ENCODE measurements at regions not wholly inside any gene's neighbourhood (a gene's known extent, or its start where the extent isn't known, plus 50 kb on each side); places are given as distances from the start of the nearest gene placed in this dataset.

GRCh38 chr2:2810504-2810903, 479.4 kb upstream of the MYT1L start:
- TF ChIP-seq, protein P1, sequence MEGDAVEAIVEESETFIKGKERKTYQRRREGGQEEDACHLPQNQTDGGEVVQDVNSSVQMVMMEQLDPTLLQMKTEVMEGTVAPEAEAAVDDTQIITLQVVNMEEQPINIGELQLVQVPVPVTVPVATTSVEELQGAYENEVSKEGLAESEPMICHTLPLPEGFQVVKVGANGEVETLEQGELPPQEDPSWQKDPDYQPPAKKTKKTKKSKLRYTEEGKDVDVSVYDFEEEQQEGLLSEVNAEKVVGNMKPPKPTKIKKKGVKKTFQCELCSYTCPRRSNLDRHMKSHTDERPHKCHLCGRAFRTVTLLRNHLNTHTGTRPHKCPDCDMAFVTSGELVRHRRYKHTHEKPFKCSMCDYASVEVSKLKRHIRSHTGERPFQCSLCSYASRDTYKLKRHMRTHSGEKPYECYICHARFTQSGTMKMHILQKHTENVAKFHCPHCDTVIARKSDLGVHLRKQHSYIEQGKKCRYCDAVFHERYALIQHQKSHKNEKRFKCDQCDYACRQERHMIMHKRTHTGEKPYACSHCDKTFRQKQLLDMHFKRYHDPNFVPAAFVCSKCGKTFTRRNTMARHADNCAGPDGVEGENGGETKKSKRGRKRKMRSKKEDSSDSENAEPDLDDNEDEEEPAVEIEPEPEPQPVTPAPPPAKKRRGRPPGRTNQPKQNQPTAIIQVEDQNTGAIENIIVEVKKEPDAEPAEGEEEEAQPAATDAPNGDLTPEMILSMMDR (IDR thresholded peaks at IDR 0.05; ENCODE audit: partially characterized antibody, unreplicated experiment), result no peak
- no peaks in the 10 kb centered on the region for H3K4me1 Mint-ChIP-seq (ENCODE audit: low read depth, unreplicated experiment)
- no peak overlapping the region for H3K27ac Mint-ChIP-seq (ENCODE audit: unreplicated experiment)
- no peak overlapping the region for H3K4me3 Mint-ChIP-seq (ENCODE audit: unreplicated experiment)
- peaks cover 16% of the 10 kb centered on the region for H3K36me3 Mint-ChIP-seq (ENCODE audit: unreplicated experiment)
- H3K9me3 Mint-ChIP-seq (ENCODE audit: unreplicated experiment), result peaks cover 1% of the 10 kb centered on the region
- H3K27me3 Mint-ChIP-seq (ENCODE audit: unreplicated experiment), result no peaks in the 10 kb centered on the region
- no peak for DNase-seq

- H3K4me1 Mint-ChIP-seq (ENCODE audit: low read depth, unreplicated experiment), result no peaks in the 10 kb centered on the region
These were observed 478.7 kb upstream of the MYT1L start for GRCh38 chr2:2809771-2810170.

GRCh38 chr2:2808551-2809058, 477.5 kb upstream of the MYT1L start:
- no peaks in the 10 kb centered on the region for H3K4me1 Mint-ChIP-seq (ENCODE audit: low read depth, unreplicated experiment)
- TF ChIP-seq, protein P1 (IDR thresholded peaks at IDR 0.05; ENCODE audit: partially characterized antibody, unreplicated experiment), result no peak
- no peaks in the 10 kb centered on the region for H3K27me3 Mint-ChIP-seq (ENCODE audit: unreplicated experiment)
- no peak overlapping the region for H3K27ac Mint-ChIP-seq (ENCODE audit: unreplicated experiment)
- no peak overlapping the region for H3K4me3 Mint-ChIP-seq (ENCODE audit: unreplicated experiment)
- H3K9me3 Mint-ChIP-seq (ENCODE audit: unreplicated experiment), result peaks cover 3% of the 10 kb centered on the region
- H3K36me3 Mint-ChIP-seq (ENCODE audit: unreplicated experiment), result peaks cover 19% of the 10 kb centered on the region
- DNase-seq, result no peak

More at GRCh38 chr2:2809771-2810170, 478.7 kb upstream of the MYT1L start:
- no peak overlapping the region for H3K27ac Mint-ChIP-seq (ENCODE audit: unreplicated experiment)
- peaks cover 1% of the 10 kb centered on the region for H3K9me3 Mint-ChIP-seq (ENCODE audit: unreplicated experiment)
- TF ChIP-seq, protein P1 (IDR thresholded peaks at IDR 0.05; ENCODE audit: partially characterized antibody, unreplicated experiment), result no peak
- DNase-seq, result no peak
- no peaks in the 10 kb centered on the region for H3K27me3 Mint-ChIP-seq (ENCODE audit: unreplicated experiment)
- H3K36me3 Mint-ChIP-seq (ENCODE audit: unreplicated experiment), result peaks cover 18% of the 10 kb centered on the region
- H3K4me3 Mint-ChIP-seq (ENCODE audit: unreplicated experiment), result no peak overlapping the region

GRCh38 chr2:2806711-2807110, 475.6 kb upstream of the MYT1L start:
- H3K9me3 Mint-ChIP-seq (ENCODE audit: unreplicated experiment), result peaks cover 4% of the 10 kb centered on the region
- TF ChIP-seq, protein P1 (IDR thresholded peaks at IDR 0.05; ENCODE audit: partially characterized antibody, unreplicated experiment), result no peak
- H3K27ac Mint-ChIP-seq (ENCODE audit: unreplicated experiment), result no peak overlapping the region
- H3K27me3 Mint-ChIP-seq (ENCODE audit: unreplicated experiment), result no peaks in the 10 kb centered on the region
- DNase-seq, result no peak
- no peak overlapping the region for H3K4me3 Mint-ChIP-seq (ENCODE audit: unreplicated experiment)
- H3K36me3 Mint-ChIP-seq (ENCODE audit: unreplicated experiment), result peaks cover 27% of the 10 kb centered on the region
- H3K4me1 Mint-ChIP-seq (ENCODE audit: low read depth, unreplicated experiment), result no peaks in the 10 kb centered on the region

GRCh38 chr2:2805263-2805662, 474.2 kb upstream of the MYT1L start:
- H3K27me3 Mint-ChIP-seq (ENCODE audit: unreplicated experiment), result no peaks in the 10 kb centered on the region
- H3K27ac Mint-ChIP-seq (ENCODE audit: unreplicated experiment), result no peak overlapping the region
- no peak overlapping the region for H3K4me3 Mint-ChIP-seq (ENCODE audit: unreplicated experiment)
- TF ChIP-seq, protein P1 (IDR thresholded peaks at IDR 0.05; ENCODE audit: partially characterized antibody, unreplicated experiment), result no peak
- DNase-seq, result no peak
- H3K9me3 Mint-ChIP-seq (ENCODE audit: unreplicated experiment), result peaks cover 8% of the 10 kb centered on the region
- H3K4me1 Mint-ChIP-seq (ENCODE audit: low read depth, unreplicated experiment), result no peaks in the 10 kb centered on the region
- peaks cover 33% of the 10 kb centered on the region for H3K36me3 Mint-ChIP-seq (ENCODE audit: unreplicated experiment)

Measured in glutamatergic neuron (in vitro differentiated cells).